Mammary epithelial cell (primary cell): ENCODE measurements at regions not wholly inside any gene's neighbourhood (a gene's known extent, or its start where the extent isn't known, plus 50 kb on each side); places are given as distances from the start of the nearest gene placed in this dataset.

ENCODE experiments used
- EZH2 ChIP-seq: IDR thresholded peaks from 2 replicates; pipeline ENCODE4 v1.6.1; 2012; ENCODE audit warnings: low read length, inconsistent platforms, borderline replicate concordance
- TF ChIP-seq, protein P1 (sequence below), 2 donors: IDR thresholded peaks in 1 of 2; conservative IDR thresholded peaks in 1 of 2; 2 replicates each; pipeline ENCODE4 v1.5.1; 2011 to 2012; ENCODE audit warnings: inconsistent platforms in 2 of 2, low read length in 2 of 2, mild to moderate bottlenecking in 2 of 2, control low read depth in 1 of 2, low read depth in 1 of 2; ENCODE audit not compliant: insufficient read depth in 1 of 2; ENCODE audit errors: extremely low read depth in 1 of 2

DNA sequence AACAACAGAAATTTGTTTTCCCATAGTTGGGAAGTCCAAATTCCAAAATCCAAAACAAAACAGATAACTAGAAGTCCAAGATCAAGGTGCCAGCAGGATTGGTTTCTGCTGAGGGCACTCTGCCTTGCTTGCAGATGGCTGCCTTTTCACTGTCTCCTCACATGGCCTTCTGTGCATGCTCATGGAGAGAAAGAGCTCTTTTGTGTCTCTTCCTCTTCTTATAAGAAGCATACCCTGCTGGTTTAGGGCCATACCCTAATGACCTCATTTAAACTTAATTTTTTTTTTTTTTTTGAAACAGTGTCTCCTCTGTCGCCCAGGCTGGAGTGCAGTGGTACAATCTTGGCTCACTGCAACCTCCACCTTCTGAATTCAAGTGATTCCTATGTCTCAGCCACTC, 1974.1 kb upstream of the PCDH20 start:
- TF ChIP-seq, protein P1, sequence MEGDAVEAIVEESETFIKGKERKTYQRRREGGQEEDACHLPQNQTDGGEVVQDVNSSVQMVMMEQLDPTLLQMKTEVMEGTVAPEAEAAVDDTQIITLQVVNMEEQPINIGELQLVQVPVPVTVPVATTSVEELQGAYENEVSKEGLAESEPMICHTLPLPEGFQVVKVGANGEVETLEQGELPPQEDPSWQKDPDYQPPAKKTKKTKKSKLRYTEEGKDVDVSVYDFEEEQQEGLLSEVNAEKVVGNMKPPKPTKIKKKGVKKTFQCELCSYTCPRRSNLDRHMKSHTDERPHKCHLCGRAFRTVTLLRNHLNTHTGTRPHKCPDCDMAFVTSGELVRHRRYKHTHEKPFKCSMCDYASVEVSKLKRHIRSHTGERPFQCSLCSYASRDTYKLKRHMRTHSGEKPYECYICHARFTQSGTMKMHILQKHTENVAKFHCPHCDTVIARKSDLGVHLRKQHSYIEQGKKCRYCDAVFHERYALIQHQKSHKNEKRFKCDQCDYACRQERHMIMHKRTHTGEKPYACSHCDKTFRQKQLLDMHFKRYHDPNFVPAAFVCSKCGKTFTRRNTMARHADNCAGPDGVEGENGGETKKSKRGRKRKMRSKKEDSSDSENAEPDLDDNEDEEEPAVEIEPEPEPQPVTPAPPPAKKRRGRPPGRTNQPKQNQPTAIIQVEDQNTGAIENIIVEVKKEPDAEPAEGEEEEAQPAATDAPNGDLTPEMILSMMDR (conservative IDR thresholded peaks at IDR 0.05 in 1 of 2, IDR thresholded peaks at IDR 0.05 in 1 of 2; ENCODE audit: extremely low read depth in 1 of 2, insufficient read depth in 1 of 2, low read depth in 1 of 2, low read length in 2 of 2): no peak
- TF ChIP-seq EZH2: no peak
